Kidney tubule cell (primary cell): ENCODE measurements at regions not wholly inside any gene's neighbourhood (a gene's known extent, or its start where the extent isn't known, plus 50 kb on each side); places are given as distances from the start of the nearest gene placed in this dataset.

ENCODE experiments used
- DNase-seq: peaks from one replicate; pipeline ENCODE4 v3.0.0-alpha.2; 2018; ENCODE audit warnings: low spot score

GRCh38 chr10:7507887-7508726 is 97.3 kb upstream of the SFMBT2 start:
- DNase-seq = no peak

GRCh38 chr10:7506571-7506970 is 95.7 kb upstream of the SFMBT2 start:
- DNase-seq = no peak

GRCh38 chr10:7505196-7505595 is 94.4 kb upstream of the SFMBT2 start:
- no peak for DNase-seq

- no peak for DNase-seq
These were observed 92.4 kb upstream of the SFMBT2 start for GRCh38 chr10:7503190-7503589.

- no peak for DNase-seq
These were observed 90.3 kb upstream of the SFMBT2 start for GRCh38 chr10:7501157-7501556.

GRCh38 chr10:7498111-7498510 is 87.3 kb upstream of the SFMBT2 start:
- DNase-seq = no peak

- DNase-seq = no peak
These were observed 83.2 kb upstream of the SFMBT2 start for GRCh38 chr10:7493996-7494395.

- DNase-seq = no peak
These were observed 81.8 kb upstream of the SFMBT2 start for GRCh38 chr10:7492660-7493046.

- DNase-seq = no peak
These were observed 81.3 kb upstream of the SFMBT2 start for GRCh38 chr10:7491949-7492659.

- no peak for DNase-seq
These were observed 80.4 kb upstream of the SFMBT2 start for GRCh38 chr10:7491230-7491629.

- peak; percentile 20 for DNase-seq
These were observed 77.6 kb upstream of the SFMBT2 start for GRCh38 chr10:7488418-7488829.

- DNase-seq = no peak
These were observed 76.7 kb upstream of the SFMBT2 start for GRCh38 chr10:7487528-7487927.

- no peak for DNase-seq
These were observed 75.7 kb upstream of the SFMBT2 start for GRCh38 chr10:7486528-7486927.

GRCh38 chr10:7485799-7486198 is 75.0 kb upstream of the SFMBT2 start:
- DNase-seq = no peak

GRCh38 chr10:7485244-7485556 is 74.4 kb upstream of the SFMBT2 start:
- no peak for DNase-seq

- DNase-seq = no peak
These were observed 73.8 kb upstream of the SFMBT2 start for GRCh38 chr10:7484456-7485243.

- no peak for DNase-seq
These were observed 73.0 kb upstream of the SFMBT2 start for GRCh38 chr10:7483848-7484247.

GRCh38 chr10:7482992-7483391 is 72.2 kb upstream of the SFMBT2 start:
- DNase-seq = no peak

- DNase-seq = no peak
These were observed 70.5 kb upstream of the SFMBT2 start for GRCh38 chr10:7481368-7481765.

- DNase-seq = peak; percentile 13
These were observed 70.0 kb upstream of the SFMBT2 start for GRCh38 chr10:7480742-7481367.

GRCh38 chr10:7479861-7480598 is 69.2 kb upstream of the SFMBT2 start:
- DNase-seq = no peak
